GM12864 (cell line): ENCODE measurements at regions not wholly inside any gene's neighbourhood (a gene's known extent, or its start where the extent isn't known, plus 50 kb on each side); places are given as distances from the start of the nearest gene placed in this dataset.

Experiments
- DNase-seq: peaks from one replicate; pipeline ENCODE4 v3.0.0-alpha.2; 2011; ENCODE audit warnings: low read depth
- H3K4me3 ChIP-seq: 2 replicates; pipeline ENCODE4 v1.5.1; 2011; ENCODE audit warnings: mild to moderate bottlenecking, low read depth, low read length, control low read depth
- CTCF ChIP-seq: IDR thresholded peaks from 2 replicates; pipeline ENCODE4 v1.5.1; 2011; ENCODE audit warnings: low read depth, mild to moderate bottlenecking, moderate library complexity, low read length, control low read depth, inconsistent platforms; ENCODE audit errors: missing control alignments

GRCh38 chr18:57991552-57991951 is 52.5 kb upstream of the NEDD4L start:
- no peak for DNase-seq
- no peak for TF ChIP-seq CTCF
- no peak overlapping the region for H3K4me3 ChIP-seq

- no peak overlapping the region for H3K4me3 ChIP-seq
- TF ChIP-seq CTCF, result no peak
- no peak for DNase-seq
These were observed 54.5 kb upstream of the NEDD4L start for GRCh38 chr18:57989536-57989935.

- no peak for DNase-seq
- TF ChIP-seq CTCF, result no peak
These were observed 59.4 kb upstream of the NEDD4L start for GRCh38 chr18:57984490-57985115.

GRCh38 chr18:57983965-57984364 is 60.1 kb upstream of the NEDD4L start:
- TF ChIP-seq CTCF, result no peak
- DNase-seq, result no peak
- no peak overlapping the region for H3K4me3 ChIP-seq

More at GRCh38 chr18:57984490-57985115, 59.4 kb upstream of the NEDD4L start:
- H3K4me3 ChIP-seq, result no peak overlapping the region

GRCh38 chr18:57983472-57983871 is 60.6 kb upstream of the NEDD4L start:
- H3K4me3 ChIP-seq, result no peak overlapping the region
- DNase-seq, result no peak
- no peak for TF ChIP-seq CTCF

GRCh38 chr18:57982372-57983021 is 61.5 kb upstream of the NEDD4L start:
- TF ChIP-seq CTCF, result no peak
- DNase-seq, result no peak
- no peak overlapping the region for H3K4me3 ChIP-seq
